ENCODE measurements at regions not wholly inside any gene's neighbourhood (a gene's known extent, or its start where the extent isn't known, plus 50 kb on each side); places are given as distances from the start of the nearest gene placed in this dataset.
A peak's percentile ranks its signal among the peaks of the same experiment; 100 is the strongest.

DNA sequence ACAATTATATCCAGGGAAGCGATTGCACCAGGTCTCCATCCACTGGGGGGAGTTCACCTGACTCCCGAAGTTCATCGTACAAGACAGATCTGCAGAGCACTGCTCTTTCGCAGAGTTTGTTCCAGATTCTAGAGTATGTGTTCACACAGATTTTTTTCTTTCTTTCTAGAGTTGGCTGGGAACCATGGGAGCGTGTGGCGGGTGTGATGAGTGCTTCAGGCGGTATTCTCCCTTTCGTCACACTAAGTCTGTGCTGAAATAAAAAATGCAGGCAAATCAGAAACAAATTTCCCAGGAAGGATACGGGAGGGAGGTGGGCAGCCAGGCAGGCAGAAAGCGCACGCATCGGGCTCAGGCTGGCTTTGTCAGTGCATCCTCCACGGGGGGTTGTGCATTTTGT, 129.8 kb upstream of the SOX11 start:
- TF ChIP-seq ZSCAN12 (CRISPR knock-in tag; IDR thresholded peaks at IDR 0.05) (no peak), MED1 (CRISPR knock-in tag; IDR thresholded peaks at IDR 0.05) (no peak), ERF (CRISPR knock-in tag; IDR thresholded peaks at IDR 0.05) (no peak)
- no TSS peak for BruUV-seq (replicated peaks)
- POLR2A ChIA-PET: no interaction called here
- peaks cover 55% of the 10 kb centered on the region for H3K9me3 ChIP-seq (ENCODE audit: low read length)
- intact Hi-C loops (cut with micrococcal nuclease; ENCODE audit: unreplicated experiment): no loop called here
- no peak overlapping the region for H3K9ac ChIP-seq (ENCODE audit: insufficient read depth, low read depth, low read length)
- CTCF ChIA-PET (ENCODE audit: low intra/inter-chr PET ratio, low total read pairs): no interaction called here
- H3K4me2 ChIP-seq (ENCODE audit: low read depth, low read length): no peak overlapping the region
- no peak overlapping the region for H3K4me3 ChIP-seq (replicated peaks in 1 of 3; ENCODE audit: insufficient read depth in 1 of 3, low read depth in 2 of 3, low read length in 3 of 3)
- DNase-seq (ENCODE audit: low spot score) (no peak), ATAC-seq (no peak), FAIRE-seq (no peak)
- no peaks in the 10 kb centered on the region for H3K27me3 ChIP-seq (ENCODE audit: control insufficient read depth in 1 of 2, insufficient read depth in 2 of 2, low read length in 2 of 2)
- no peak overlapping the region for H3K27ac ChIP-seq (ENCODE audit: extremely low read length, insufficient read depth, low read length)
- no peaks in the 10 kb centered on the region for H3K36me3 ChIP-seq (replicated peaks in 1 of 2; ENCODE audit: control insufficient read depth in 1 of 2, insufficient read depth in 2 of 2, low read length in 2 of 2)
- WGBS (ENCODE audit: low lambda C conversion rate): 42% methylated on average over 13 of the region's 13 CpGs
- H4K20me1 ChIP-seq (ENCODE audit: insufficient read depth, low read length): no peaks in the 10 kb centered on the region
- no peaks in the 10 kb centered on the region for H3K79me2 ChIP-seq (ENCODE audit: insufficient read depth, low read length)
- no peak overlapping the region for H2AFZ ChIP-seq (ENCODE audit: low read length)
- no peaks in the 10 kb centered on the region for H3K4me1 ChIP-seq (ENCODE audit: insufficient read depth, low read length)
- in situ Hi-C loops (cut with HindIII; ENCODE audit: extremely low pct_ligation_motif_present, low pct_unique_long_range_greater_than_20kb): no loop called here

DNA sequence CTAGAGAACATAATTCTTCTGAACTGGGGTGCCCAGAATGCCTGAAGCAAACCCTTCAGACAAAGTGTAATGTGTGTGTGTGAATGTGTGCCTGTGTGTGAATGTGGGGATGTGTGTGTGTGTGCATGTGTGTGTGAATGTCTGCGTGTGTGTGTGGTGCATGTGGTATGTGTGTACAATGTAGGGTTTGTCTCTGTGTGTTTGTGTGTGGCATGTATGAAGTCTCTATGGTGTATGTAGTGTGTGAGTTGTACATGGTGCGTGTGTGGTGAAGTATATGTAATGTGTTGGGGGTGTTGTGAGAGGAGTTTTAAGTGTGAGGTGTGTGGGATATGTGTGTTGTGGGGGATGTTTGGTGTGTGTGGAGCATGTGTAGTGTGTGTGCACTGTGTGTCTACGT, 129.3 kb upstream of the SOX11 start:
- no TSS peak for BruUV-seq (replicated peaks)
- Histone ChIP-seq H4K20me1 (ENCODE audit: insufficient read depth, low read length) (no peaks in the 10 kb centered on the region), H3K4me3 (replicated peaks in 1 of 3; ENCODE audit: insufficient read depth in 1 of 3, low read depth in 2 of 3, low read length in 3 of 3) (no peak overlapping the region), H2AFZ (ENCODE audit: low read length) (no peak overlapping the region), H3K9me3 (ENCODE audit: low read length) (peaks cover 55% of the 10 kb centered on the region), H3K27ac (ENCODE audit: extremely low read length, insufficient read depth, low read length) (no peak overlapping the region), H3K79me2 (ENCODE audit: insufficient read depth, low read length) (no peaks in the 10 kb centered on the region), H3K4me2 (ENCODE audit: low read depth, low read length) (no peak overlapping the region), H3K9ac (ENCODE audit: insufficient read depth, low read depth, low read length) (no peak overlapping the region), H3K36me3 (replicated peaks in 1 of 2; ENCODE audit: control insufficient read depth in 1 of 2, insufficient read depth in 2 of 2, low read length in 2 of 2) (no peaks in the 10 kb centered on the region), H3K27me3 (ENCODE audit: control insufficient read depth in 1 of 2, insufficient read depth in 2 of 2, low read length in 2 of 2) (no peaks in the 10 kb centered on the region), H3K4me1 (ENCODE audit: insufficient read depth, low read length) (no peaks in the 10 kb centered on the region)
- no peak for DNase-seq (ENCODE audit: low spot score)
- in situ Hi-C loops (cut with HindIII; ENCODE audit: extremely low pct_ligation_motif_present, low pct_unique_long_range_greater_than_20kb) (no loop called here), intact Hi-C loops (cut with micrococcal nuclease; ENCODE audit: unreplicated experiment) (no loop called here)
- no peak for ATAC-seq
- POLR2A ChIA-PET: no interaction called here
- no peak for FAIRE-seq
- TF ChIP-seq, protein P1, sequence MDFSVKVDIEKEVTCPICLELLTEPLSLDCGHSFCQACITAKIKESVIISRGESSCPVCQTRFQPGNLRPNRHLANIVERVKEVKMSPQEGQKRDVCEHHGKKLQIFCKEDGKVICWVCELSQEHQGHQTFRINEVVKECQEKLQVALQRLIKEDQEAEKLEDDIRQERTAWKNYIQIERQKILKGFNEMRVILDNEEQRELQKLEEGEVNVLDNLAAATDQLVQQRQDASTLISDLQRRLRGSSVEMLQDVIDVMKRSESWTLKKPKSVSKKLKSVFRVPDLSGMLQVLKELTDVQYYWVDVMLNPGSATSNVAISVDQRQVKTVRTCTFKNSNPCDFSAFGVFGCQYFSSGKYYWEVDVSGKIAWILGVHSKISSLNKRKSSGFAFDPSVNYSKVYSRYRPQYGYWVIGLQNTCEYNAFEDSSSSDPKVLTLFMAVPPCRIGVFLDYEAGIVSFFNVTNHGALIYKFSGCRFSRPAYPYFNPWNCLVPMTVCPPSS (IDR thresholded peaks at IDR 0.05): peak; percentile 90
- TF ChIP-seq, protein P2, sequence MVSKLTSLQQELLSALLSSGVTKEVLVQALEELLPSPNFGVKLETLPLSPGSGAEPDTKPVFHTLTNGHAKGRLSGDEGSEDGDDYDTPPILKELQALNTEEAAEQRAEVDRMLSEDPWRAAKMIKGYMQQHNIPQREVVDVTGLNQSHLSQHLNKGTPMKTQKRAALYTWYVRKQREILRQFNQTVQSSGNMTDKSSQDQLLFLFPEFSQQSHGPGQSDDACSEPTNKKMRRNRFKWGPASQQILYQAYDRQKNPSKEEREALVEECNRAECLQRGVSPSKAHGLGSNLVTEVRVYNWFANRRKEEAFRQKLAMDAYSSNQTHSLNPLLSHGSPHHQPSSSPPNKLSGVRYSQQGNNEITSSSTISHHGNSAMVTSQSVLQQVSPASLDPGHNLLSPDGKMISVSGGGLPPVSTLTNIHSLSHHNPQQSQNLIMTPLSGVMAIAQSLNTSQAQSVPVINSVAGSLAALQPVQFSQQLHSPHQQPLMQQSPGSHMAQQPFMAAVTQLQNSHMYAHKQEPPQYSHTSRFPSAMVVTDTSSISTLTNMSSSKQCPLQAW (CRISPR knock-in tag; IDR thresholded peaks at IDR 0.05): no peak
- TF ChIP-seq RAD51 (IDR thresholded peaks at IDR 0.05; ENCODE audit: borderline replicate concordance) (peak; percentile 18; the same call in 1 of the 2 replicates), ZNF282 (IDR thresholded peaks at IDR 0.05; ENCODE audit: partially characterized antibody) (peak; percentile 46), SOX6 (IDR thresholded peaks at IDR 0.05) (peak; percentile 72; the same call in 1 of the 2 replicates), SOX6 (CRISPR knock-in tag; IDR thresholded peaks at IDR 0.05) (no peak), ZNF678 (CRISPR knock-in tag; IDR thresholded peaks at IDR 0.05) (no peak)
- WGBS (ENCODE audit: low lambda C conversion rate): 21% methylated on average over 3 of the region's 3 CpGs
- CTCF ChIA-PET (ENCODE audit: low intra/inter-chr PET ratio, low total read pairs): no interaction called here
